GM19455 (cell line): ENCODE measurements at regions not wholly inside any gene's neighbourhood (a gene's known extent, or its start where the extent isn't known, plus 50 kb on each side); places are given as distances from the start of the nearest gene placed in this dataset.
"Not testable (repeated sequence)": the region's sequence is repeated elsewhere in the genome, so short reads cannot be mapped to it uniquely, and the experiment has no call there.

Experiments used
- ATAC-seq: cut with Tn5 transposase; IDR thresholded peaks from one replicate; pipeline ENCODE4 v1.9.1; 2021; ENCODE audit not compliant: unreplicated experiment

- ATAC-seq, result no peak
Observed at GRCh38 chr1:95865769-95866168, 631.8 kb downstream of the RWDD3 start.

DNA sequence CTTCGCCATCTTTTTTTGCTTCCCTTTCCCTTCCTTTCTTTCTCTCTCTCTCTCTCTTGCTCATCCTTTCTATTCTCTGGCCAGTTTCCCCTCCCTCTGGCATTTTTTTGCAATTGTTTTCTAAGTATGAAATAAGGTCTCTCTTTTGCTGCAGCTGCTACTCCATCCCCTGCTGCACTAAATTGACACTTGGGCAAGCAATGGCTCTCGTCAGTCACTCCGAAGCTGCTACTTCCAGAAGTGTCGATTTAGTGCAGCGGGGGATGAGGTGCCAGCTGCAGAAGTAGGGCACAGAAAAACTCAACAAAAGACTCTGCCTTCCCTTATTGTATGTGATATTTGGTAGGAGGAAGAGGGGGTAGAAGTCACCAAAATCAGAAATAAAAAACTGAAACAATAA, 642.3 kb downstream of the RWDD3 start:
- no peak for ATAC-seq

DNA sequence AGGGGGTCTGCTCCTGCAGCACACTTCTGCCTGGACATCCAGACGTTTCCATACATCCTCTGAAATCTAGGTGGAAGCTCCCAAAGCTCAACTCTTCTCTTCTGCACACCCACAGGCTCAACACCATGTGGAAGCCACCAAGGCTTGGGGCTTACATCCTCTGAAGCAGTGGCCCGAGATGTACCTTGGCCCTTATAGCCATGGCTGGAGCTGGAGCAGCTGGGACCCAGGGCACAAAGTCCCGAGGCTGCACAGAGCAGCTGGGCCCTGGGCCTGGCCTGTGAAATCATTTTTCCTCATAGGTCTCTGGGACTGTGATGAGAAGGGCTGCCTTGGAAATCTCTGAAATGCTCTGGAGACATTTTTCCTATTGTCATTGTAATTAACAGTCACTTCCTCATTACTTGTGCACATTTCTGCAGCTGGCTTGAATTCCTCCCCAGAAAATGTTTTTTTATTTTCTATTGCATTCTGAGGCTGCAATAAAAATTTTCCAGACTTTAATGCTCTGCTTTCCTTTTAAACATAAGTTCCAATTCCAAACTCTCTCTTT, 645.6 kb downstream of the RWDD3 start:
- ATAC-seq, result no peak

DNA sequence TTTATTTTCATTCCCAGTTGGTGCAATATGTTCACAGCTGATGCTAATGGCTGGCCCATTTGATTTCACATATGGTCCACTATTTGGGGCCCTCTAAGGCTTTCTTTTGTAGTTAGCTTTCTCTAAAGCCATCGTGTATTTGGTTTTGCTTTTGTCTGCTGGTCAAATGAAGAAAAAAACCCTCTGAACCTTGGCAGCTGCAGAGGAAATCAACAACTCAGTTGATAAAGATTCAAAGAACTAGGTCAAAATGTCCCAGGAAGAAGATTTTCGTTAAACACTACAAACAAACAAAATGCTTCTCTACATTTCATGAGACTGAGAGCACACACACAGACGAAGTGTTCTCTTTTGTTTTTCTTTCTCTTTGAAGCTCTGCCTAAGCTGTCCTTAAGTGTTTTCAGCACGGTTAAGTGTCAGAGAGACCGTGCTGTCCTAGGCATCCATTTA, 655.0 kb downstream of the RWDD3 start:
- ATAC-seq, result no peak

- no peak for ATAC-seq
Observed at GRCh38 chr1:95889400-95889799, 655.4 kb downstream of the RWDD3 start.

- ATAC-seq, result no peak
Observed at GRCh38 chr1:95893921-95894320, 659.9 kb downstream of the RWDD3 start.

GRCh38 chr1:95903060-95903459, 669.0 kb downstream of the RWDD3 start:
- no peak for ATAC-seq

DNA sequence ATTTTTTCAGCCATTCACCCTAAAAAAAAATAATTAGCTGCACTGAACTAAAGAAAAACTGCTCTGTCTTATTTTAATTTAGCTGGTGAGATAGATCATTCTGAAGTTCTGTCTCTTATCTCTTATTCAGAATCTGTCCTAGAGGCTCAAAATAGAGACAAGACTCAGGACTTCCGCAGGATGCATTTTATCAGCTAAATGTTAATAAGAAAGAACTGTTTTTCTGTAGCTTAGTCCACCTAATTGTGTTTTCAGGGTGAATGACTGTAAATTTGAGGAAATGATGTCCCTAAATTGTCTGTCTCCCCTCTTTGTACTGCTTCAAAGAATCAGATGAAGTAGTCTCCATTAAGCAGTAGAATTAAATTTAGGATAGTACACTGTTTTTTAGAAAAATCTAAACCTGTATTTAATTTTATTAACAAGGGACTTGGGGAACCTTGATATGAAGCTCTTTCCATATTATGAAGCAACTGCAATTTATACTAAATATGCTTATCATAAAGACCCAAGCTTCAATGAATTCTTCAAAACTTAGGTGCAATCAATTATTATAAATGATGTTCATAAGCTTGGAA, 671.9 kb downstream of the RWDD3 start:
- ATAC-seq, result no peak

DNA sequence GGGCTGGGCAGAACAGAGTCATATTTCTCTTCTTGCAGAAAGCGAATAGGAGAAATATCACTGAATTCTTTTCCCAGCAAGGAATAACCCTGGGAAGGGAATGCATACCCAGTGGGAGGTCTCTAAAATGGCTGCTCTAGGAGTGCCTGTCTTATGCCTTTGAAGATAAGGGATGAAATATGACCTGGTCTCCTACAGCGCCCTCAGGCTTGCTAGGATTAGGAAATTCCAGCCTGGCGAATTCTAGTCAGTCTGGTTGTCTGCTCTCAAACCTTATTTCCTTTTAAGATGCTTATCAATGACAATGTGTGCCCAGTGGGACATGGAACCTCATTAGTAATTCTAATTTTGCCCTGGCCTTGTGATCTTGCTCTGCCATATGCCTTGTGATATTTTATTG, 677.7 kb downstream of the RWDD3 start:
- ATAC-seq, result not testable (repeated sequence)

DNA sequence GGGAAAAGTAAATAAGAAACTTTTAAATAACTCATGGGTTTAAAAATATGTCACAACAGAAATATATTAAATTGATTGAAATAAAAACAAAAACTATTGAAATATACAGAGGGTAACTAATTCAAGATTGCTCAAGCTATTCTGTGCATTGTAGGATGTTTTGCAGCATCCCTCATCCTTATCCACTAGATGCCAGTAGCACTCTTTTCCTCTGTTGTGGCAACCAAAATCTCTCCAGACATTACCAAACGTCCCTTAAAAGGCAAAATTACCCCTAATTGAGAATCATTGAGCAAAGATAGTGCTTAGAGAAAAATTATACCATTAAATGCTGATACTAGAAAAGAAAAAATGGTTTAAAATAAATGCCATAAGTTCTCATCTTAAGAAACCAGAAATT, 682.6 kb downstream of the RWDD3 start:
- no peak for ATAC-seq

- ATAC-seq, result no peak
Observed at GRCh38 chr1:95924684-95925083, 690.7 kb downstream of the RWDD3 start.

- ATAC-seq, result no peak
Observed at GRCh38 chr1:95926331-95926730, 692.3 kb downstream of the RWDD3 start.

DNA sequence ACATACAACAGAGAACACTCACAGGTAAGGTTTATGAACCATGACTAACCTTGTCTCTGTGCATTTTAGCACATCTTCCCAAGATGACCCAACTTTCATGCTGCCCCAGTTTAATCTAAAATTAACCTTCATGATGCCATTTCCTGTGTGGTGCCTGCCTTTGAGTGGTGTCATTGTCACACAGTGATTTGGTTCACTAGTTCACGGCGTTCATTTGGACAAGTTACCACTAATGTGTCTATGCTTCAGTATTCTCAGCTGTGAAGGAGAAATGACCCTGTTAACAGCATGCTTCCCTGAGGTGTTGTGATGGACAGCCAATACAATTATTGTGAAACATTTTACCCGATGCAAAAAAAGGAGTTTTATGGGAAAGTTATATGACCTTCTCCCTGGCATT, 693.1 kb downstream of the RWDD3 start:
- ATAC-seq, result no peak

GRCh38 chr1:95935719-95936118, 701.7 kb downstream of the RWDD3 start:
- ATAC-seq, result no peak

- no peak for ATAC-seq
Observed at GRCh38 chr1:95941121-95941798, 707.2 kb downstream of the RWDD3 start.

DNA sequence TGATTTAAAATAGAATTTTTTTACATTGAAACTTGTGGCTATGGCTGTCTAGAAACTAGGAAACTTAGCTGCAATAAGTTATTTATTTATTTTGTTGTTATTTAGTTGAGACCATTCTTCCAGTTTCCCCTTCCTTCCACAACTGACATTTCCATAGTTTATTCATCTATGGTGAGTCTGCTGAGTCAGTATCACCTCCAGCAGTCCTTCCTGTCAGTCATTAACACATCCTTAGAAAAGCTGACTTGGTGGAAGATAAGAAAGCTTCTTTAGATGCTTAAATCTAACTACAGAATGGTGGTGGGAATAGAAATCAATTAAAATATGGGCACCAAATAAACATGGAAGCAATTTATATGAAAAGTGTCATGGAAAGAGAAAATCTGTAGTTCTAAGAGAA, 714.0 kb downstream of the RWDD3 start:
- ATAC-seq, result no peak

GRCh38 chr1:95951371-95952102, 717.5 kb downstream of the RWDD3 start:
- no peak for ATAC-seq

DNA sequence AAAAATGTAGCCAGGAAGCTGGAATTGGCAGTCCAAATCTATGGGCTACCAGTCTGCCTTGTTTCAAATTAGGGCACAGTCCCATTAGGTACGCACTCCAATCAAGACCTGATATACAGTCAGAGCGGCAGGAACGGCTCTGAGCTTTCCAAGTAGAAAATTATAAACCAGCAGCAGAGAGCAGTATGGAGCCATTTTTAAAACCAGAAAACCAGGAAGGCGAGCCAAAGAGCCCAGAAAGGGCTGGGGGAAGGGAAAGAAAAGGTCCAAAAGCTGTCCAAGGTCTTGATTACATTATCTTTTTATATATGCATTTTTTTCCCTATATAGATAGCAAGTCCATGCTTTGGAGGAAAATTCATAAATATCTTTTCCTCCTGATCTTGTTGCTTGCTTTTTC, 719.0 kb downstream of the RWDD3 start:
- ATAC-seq, result no peak

- ATAC-seq, result no peak
Observed at GRCh38 chr1:95954585-95954984, 720.6 kb downstream of the RWDD3 start.

- ATAC-seq, result no peak
Observed at GRCh38 chr1:95956215-95956614, 722.2 kb downstream of the RWDD3 start.

- no peak for ATAC-seq
Observed at GRCh38 chr1:95957748-95958147, 723.7 kb downstream of the RWDD3 start.

DNA sequence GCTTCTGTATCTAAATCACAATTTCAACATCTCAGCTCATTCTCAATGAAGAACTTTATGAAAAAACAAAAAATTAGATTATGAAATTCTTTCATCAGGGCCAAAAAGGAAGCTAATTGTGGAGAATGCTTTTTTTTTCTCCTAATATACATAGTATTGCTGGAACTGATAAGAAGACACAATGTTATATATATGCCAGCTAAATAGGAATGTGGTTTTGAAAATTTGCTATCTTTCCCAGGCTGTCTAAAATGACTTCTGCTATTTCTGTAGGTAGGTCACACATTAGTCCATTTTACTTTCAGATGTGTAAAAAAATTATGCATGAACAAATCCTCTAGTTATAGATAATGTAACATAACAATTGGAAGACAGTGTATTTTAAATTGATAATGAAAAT, 732.9 kb downstream of the RWDD3 start:
- no peak for ATAC-seq
